ENCODE measurements at regions not wholly inside any gene's neighbourhood (a gene's known extent, or its start where the extent isn't known, plus 50 kb on each side); places are given as distances from the start of the nearest gene placed in this dataset.

GRCh38 chr10:90051474-90051873 is 350.1 kb downstream of the KIF20B start:
- Histone ChIP-seq H4K20me1 (ENCODE audit: control insufficient read depth, extremely low read depth, insufficient read depth, low read length) (no peaks in the 10 kb centered on the region), H3K36me3 (ENCODE audit: control insufficient read depth in 2 of 2, extremely low read depth in 1 of 2, insufficient read depth in 2 of 2, low read length in 2 of 2) (no peaks in the 10 kb centered on the region), H3K9me3 (ENCODE audit: control insufficient read depth, low read depth, low read length) (no peaks in the 10 kb centered on the region), H3K4me2 (ENCODE audit: control insufficient read depth, extremely low read depth, insufficient read depth, low read depth, low read length) (peak overlapping the region; percentile 80), H3K79me2 (ENCODE audit: control insufficient read depth, insufficient read depth, low read length) (no peaks in the 10 kb centered on the region), H3K4me3 (ENCODE audit: control insufficient read depth in 2 of 3, extremely low read depth in 1 of 3, insufficient read depth in 2 of 3, low read depth in 1 of 3, low read length in 3 of 3) (peak overlapping the region; percentile 30 to 43 (median 41)), H3K9ac (ENCODE audit: control insufficient read depth, extremely low read depth, insufficient read depth, low read length) (peak overlapping the region; percentile 57), H3K9me1 (ENCODE audit: control insufficient read depth, extremely low read depth, insufficient read depth, low read length) (no peaks in the 10 kb centered on the region), H3K27me3 (ENCODE audit: control insufficient read depth, extremely low read depth, insufficient read depth, low read length) (no peaks in the 10 kb centered on the region), H3K27ac (ENCODE audit: control insufficient read depth, insufficient read depth, low read length) (peak overlapping the region; percentile 74), H3K4me1 (ENCODE audit: control insufficient read depth, extremely low read depth, insufficient read depth, low read length) (peaks cover 35% of the 10 kb centered on the region), H2AFZ (ENCODE audit: control insufficient read depth, low read length) (peak overlapping the region; percentile 64)
- FAIRE-seq (peak; percentile 99), DNase-seq (ENCODE audit: low read depth, low spot score) (peak; percentile 88)
- dilution Hi-C loops (cut with MboI; ENCODE audit: extremely low pct_ligation_motif_present, low sequenced_read_pairs), result no loop called here
- TF ChIP-seq CTCF (optimal IDR thresholded peaks at IDR 0.05 in 1 of 3, IDR thresholded peaks at IDR 0.05 in 1 of 3, conservative IDR thresholded peaks at IDR 0.05 in 1 of 3; ENCODE audit: extremely low read depth in 1 of 3, insufficient read depth in 2 of 3, low read length in 3 of 3) (no peak), EZH2 (IDR thresholded peaks at IDR 0.05; ENCODE audit: low read length) (no peak)

- no peaks in the 10 kb centered on the region for H3K79me2 ChIP-seq (ENCODE audit: control insufficient read depth, insufficient read depth, low read length)
- H3K9me3 ChIP-seq (ENCODE audit: control insufficient read depth, low read depth, low read length), result no peaks in the 10 kb centered on the region
- H3K4me1 ChIP-seq (ENCODE audit: control insufficient read depth, extremely low read depth, insufficient read depth, low read length), result no peaks in the 10 kb centered on the region
- no peak for TF ChIP-seq EZH2 (IDR thresholded peaks at IDR 0.05; ENCODE audit: low read length)
- TF ChIP-seq CTCF (optimal IDR thresholded peaks at IDR 0.05 in 1 of 3, IDR thresholded peaks at IDR 0.05 in 1 of 3, conservative IDR thresholded peaks at IDR 0.05 in 1 of 3; ENCODE audit: extremely low read depth in 1 of 3, insufficient read depth in 2 of 3, low read length in 3 of 3), result no peak
- H3K27ac ChIP-seq (ENCODE audit: control insufficient read depth, insufficient read depth, low read length), result no peak overlapping the region
- no peak for DNase-seq (ENCODE audit: low read depth, low spot score)
- no peak for FAIRE-seq
- dilution Hi-C loops (cut with MboI; ENCODE audit: extremely low pct_ligation_motif_present, low sequenced_read_pairs), result no loop called here
- no peaks in the 10 kb centered on the region for H4K20me1 ChIP-seq (ENCODE audit: control insufficient read depth, extremely low read depth, insufficient read depth, low read length)
- no peak overlapping the region for H3K9ac ChIP-seq (ENCODE audit: control insufficient read depth, extremely low read depth, insufficient read depth, low read length)
- no peak overlapping the region for H2AFZ ChIP-seq (ENCODE audit: control insufficient read depth, low read length)
- no peak overlapping the region for H3K4me2 ChIP-seq (ENCODE audit: control insufficient read depth, extremely low read depth, insufficient read depth, low read depth, low read length)
- no peaks in the 10 kb centered on the region for H3K27me3 ChIP-seq (ENCODE audit: control insufficient read depth, extremely low read depth, insufficient read depth, low read length)
- no peaks in the 10 kb centered on the region for H3K36me3 ChIP-seq (ENCODE audit: control insufficient read depth in 2 of 2, extremely low read depth in 1 of 2, insufficient read depth in 2 of 2, low read length in 2 of 2)
- no peak overlapping the region for H3K4me3 ChIP-seq (ENCODE audit: control insufficient read depth in 2 of 3, extremely low read depth in 1 of 3, insufficient read depth in 2 of 3, low read depth in 1 of 3, low read length in 3 of 3)
- no peaks in the 10 kb centered on the region for H3K9me1 ChIP-seq (ENCODE audit: control insufficient read depth, extremely low read depth, insufficient read depth, low read length)
Measured at GRCh38 chr10:90062786-90063185, 361.4 kb downstream of the KIF20B start.
